22Rv1 (cell line): ENCODE measurements at regions not wholly inside any gene's neighbourhood (a gene's known extent, or its start where the extent isn't known, plus 50 kb on each side); places are given as distances from the start of the nearest gene placed in this dataset.

Source experiments
- H3K27ac ChIP-seq: fragments of 450-650 bp; 2 replicates; pipeline ENCODE4 v1.5.1; 2017
- ZFX ChIP-seq: fragments of 450-650 bp; IDR thresholded peaks from 2 replicates; pipeline ENCODE4 v1.6.1; 2017; ENCODE audit warnings: antibody characterized with exemption, borderline replicate concordance
- TF ChIP-seq, protein P1 (sequence below): fragments of 450-650 bp; IDR thresholded peaks from 2 replicates; pipeline ENCODE4 v1.5.1; 2017; ENCODE audit warnings: mild to moderate bottlenecking

DNA sequence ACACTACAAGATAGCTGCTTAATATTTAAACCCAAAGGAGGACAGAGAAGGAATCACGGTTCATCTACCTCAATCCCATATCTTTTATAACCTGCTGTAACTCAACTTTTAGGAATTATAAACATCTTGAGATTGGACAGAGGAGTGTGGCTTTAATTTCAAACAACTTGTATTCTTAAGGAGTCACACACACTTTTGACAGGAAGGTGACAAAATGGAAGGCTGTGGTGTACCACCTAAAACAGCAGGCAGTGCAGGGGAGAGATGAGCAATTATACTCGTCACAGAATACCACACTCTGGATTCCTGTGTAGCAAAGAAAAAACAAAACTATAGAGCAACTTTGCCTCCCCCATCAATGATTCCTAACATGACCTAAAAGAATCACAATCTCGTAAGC, 194.8 kb downstream of the ZEB2 start:
- H3K27ac ChIP-seq = no peak overlapping the region
- no peak for TF ChIP-seq ZFX
- TF ChIP-seq, protein P1, sequence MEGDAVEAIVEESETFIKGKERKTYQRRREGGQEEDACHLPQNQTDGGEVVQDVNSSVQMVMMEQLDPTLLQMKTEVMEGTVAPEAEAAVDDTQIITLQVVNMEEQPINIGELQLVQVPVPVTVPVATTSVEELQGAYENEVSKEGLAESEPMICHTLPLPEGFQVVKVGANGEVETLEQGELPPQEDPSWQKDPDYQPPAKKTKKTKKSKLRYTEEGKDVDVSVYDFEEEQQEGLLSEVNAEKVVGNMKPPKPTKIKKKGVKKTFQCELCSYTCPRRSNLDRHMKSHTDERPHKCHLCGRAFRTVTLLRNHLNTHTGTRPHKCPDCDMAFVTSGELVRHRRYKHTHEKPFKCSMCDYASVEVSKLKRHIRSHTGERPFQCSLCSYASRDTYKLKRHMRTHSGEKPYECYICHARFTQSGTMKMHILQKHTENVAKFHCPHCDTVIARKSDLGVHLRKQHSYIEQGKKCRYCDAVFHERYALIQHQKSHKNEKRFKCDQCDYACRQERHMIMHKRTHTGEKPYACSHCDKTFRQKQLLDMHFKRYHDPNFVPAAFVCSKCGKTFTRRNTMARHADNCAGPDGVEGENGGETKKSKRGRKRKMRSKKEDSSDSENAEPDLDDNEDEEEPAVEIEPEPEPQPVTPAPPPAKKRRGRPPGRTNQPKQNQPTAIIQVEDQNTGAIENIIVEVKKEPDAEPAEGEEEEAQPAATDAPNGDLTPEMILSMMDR = no peak

DNA sequence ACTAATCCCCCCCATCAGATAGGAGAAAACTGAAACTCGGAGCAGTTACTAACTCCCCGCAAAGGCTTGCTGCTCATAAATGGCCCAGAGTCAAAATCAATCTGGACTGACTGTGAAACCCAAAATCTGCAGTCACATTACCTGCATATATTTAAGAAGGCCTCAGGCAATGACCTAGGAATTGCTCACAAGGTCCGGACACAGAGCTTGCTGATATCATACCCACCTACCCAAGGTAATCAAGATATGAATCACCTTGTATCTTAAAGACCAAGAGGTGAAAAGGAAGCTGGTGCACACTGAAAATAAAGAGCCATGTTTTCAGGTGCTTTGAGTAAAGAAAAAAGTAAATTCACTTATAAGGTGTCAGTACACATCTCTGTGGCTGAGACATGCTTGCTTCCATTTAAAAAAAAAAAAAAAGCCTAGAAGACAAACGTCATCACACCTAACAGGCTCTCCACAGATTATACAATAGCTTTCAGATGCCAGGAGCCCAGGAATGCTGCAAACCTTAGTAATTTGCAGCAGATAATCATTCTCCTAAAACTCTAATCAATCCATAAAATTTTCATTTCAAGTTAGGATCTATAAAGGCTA, 195.4 kb downstream of the ZEB2 start:
- no peak for TF ChIP-seq ZFX
- TF ChIP-seq, protein P1 = no peak
- H3K27ac ChIP-seq = no peak overlapping the region

DNA sequence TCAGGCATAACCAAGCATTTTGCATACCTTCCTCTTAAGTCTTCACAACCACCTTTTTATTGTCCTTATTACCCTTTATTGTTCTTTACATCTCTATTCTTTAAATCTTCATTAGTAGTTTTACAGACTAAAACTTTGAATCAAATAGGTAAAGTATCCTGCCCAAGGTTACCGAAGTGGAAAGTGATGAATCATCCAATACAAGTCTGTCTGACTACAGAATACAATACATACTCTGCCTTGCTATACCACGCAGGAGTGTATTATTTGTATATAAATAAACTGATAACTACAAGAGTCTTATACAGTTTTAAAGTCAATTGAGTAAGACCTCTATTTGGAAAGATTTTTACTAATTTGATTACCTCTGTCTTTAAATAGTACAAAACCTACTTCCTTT, 196.0 kb downstream of the ZEB2 start:
- H3K27ac ChIP-seq = no peak overlapping the region
- no peak for TF ChIP-seq ZFX
- TF ChIP-seq, protein P1 = no peak

DNA sequence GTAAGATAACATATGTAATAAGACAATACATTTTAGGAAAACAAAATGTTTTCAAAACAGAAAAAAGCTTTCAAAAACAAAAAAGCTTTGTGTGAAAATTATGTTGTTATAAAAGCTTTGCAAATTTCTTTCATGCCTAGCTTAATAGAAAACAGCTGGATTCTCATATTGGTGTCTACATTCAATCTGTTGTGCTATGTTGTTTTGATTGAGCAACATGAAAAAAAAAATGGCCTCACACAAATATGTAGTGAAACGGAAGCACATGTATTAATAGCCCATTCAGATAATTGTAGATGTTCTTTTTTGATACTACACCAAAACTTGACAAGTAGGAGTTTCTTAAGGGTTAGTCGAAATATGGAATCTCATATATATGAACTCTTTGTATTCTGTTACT, 197.5 kb downstream of the ZEB2 start:
- no peak for TF ChIP-seq ZFX
- TF ChIP-seq, protein P1 = no peak
- H3K27ac ChIP-seq = no peak overlapping the region

DNA sequence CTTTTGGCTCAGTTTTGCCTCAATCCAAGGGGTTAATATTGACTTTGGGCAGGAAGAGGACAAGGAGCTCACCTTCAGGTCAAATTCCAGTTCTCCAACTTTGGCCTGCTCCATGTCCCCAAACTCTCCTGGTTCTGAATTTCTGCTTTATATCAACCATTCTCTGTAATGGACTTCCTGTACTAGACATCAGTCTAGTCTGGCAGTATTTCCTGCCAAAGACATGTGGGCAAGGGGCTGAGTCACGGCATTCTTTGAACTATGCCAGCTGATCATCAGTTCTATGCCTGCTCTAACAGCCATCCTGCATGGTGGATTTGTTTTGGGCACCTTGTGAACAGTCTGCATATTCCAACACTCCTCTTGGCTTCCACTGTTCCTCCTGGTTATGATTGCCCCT, 199.4 kb downstream of the ZEB2 start:
- H3K27ac ChIP-seq = no peak overlapping the region
- TF ChIP-seq ZFX = no peak
- TF ChIP-seq, protein P1 = no peak

DNA sequence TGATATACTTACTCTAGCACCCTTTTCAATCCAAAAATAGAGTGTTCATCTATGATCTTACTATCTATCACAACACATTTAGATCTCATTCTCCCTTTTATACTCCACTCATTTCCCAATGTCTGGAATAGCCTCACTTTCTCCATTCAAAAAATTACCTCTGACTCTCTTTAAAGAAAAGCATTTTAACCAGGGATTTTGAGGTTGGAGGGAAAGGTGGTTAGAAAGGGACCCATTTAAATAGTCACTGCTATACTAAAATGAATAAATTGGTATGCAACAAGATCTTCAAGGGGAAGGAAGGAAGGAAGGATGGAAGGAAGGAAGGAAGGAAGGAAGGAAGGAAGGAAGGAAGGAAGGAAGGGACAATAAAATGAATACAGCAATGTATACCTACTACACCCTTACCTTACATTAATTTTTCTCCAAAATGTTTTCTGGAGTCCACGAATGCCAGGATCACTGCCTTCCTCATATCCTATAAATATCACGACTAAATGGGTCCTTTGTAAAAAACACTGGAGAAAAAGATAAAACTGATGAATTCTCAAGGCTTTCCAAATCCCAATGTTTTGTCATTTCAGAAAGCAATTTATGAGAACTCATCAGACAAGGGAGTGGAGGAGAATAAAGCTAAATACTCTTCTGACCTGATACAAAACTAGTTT, 202.7 kb downstream of the ZEB2 start:
- TF ChIP-seq ZFX = no peak
- TF ChIP-seq, protein P1 = no peak

DNA sequence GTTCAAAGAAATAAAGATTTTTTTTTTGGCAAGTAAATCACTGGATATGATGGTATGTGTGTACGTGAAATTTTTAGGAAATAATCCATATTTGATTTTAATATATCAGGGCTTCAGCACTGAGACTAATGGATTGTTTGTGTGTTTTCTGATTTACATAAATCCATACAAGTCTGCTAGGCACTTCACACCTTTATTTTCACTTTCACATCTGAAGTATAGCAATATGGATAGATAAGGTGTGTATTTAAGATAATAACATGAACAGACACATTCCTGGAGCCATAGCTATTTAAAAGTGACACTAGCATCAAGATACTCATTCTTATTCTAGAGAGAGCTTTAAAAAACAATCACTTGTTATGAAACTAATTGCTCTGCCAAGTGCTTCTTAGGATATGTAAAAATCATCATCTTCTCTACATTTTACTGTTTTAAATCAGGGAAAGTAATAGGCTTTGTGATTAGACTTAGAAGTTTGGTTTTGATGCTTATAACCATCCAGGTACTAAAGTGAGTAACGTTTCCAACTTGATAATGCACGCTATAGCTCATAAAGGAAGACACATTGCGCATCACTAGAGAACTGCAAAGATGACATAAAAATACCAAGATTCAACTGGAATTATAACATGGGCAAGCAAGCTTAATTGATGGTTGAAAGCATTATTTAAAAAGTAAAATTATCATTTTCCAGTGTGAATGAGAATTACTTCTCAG, 208.9 kb downstream of the ZEB2 start:
- TF ChIP-seq, protein P1 = no peak
- no peak for TF ChIP-seq ZFX
- H3K27ac ChIP-seq = no peak overlapping the region

More for the DNA sequence above, 202.7 kb downstream of the ZEB2 start:
- no peak overlapping the region for H3K27ac ChIP-seq
